ENCODE measurements at regions not wholly inside any gene's neighbourhood (a gene's known extent, or its start where the extent isn't known, plus 50 kb on each side); places are given as distances from the start of the nearest gene placed in this dataset.

- Histone ChIP-seq H3K79me2 (ENCODE audit: insufficient read depth, low read depth) (no peaks in the 10 kb centered on the region), H3K4me2 (no peak overlapping the region), H3K27me3 (ENCODE audit: insufficient read depth, low read depth) (no peaks in the 10 kb centered on the region), H2AFZ (ENCODE audit: low read depth) (no peak overlapping the region), H3K9ac (no peak overlapping the region), H3K4me3 (IDR thresholded peaks at IDR 0.05; ENCODE audit: insufficient read depth, low read depth, low read length) (no peak overlapping the region), H4K20me1 (ENCODE audit: insufficient read depth) (no peaks in the 10 kb centered on the region), H3K27ac (no peak overlapping the region), H3K4me1 (ENCODE audit: low read depth, poor library complexity, severe bottlenecking) (no peaks in the 10 kb centered on the region), H3K36me3 (ENCODE audit: insufficient read depth) (no peaks in the 10 kb centered on the region)
- no peak for TF ChIP-seq CTCF (conservative IDR thresholded peaks at IDR 0.05; ENCODE audit: low read depth, low read length)
Observed at GRCh38 chr7:132705146-132705545, 128.9 kb upstream of the PLXNA4 start.

- H3K9ac ChIP-seq: no peak overlapping the region
- no peaks in the 10 kb centered on the region for H4K20me1 ChIP-seq (ENCODE audit: insufficient read depth)
- no peak overlapping the region for H2AFZ ChIP-seq (ENCODE audit: low read depth)
- H3K4me3 ChIP-seq (IDR thresholded peaks at IDR 0.05; ENCODE audit: insufficient read depth, low read depth, low read length): no peak overlapping the region
- H3K27ac ChIP-seq: no peak overlapping the region
- H3K4me2 ChIP-seq: no peak overlapping the region
- H3K36me3 ChIP-seq (ENCODE audit: insufficient read depth): no peaks in the 10 kb centered on the region
- no peaks in the 10 kb centered on the region for H3K4me1 ChIP-seq (ENCODE audit: low read depth, poor library complexity, severe bottlenecking)
- TF ChIP-seq CTCF (conservative IDR thresholded peaks at IDR 0.05; ENCODE audit: low read depth, low read length): no peak
- no peaks in the 10 kb centered on the region for H3K79me2 ChIP-seq (ENCODE audit: insufficient read depth, low read depth)
- no peaks in the 10 kb centered on the region for H3K27me3 ChIP-seq (ENCODE audit: insufficient read depth, low read depth)
Observed at GRCh38 chr7:132703742-132704141, 127.5 kb upstream of the PLXNA4 start.

DNA sequence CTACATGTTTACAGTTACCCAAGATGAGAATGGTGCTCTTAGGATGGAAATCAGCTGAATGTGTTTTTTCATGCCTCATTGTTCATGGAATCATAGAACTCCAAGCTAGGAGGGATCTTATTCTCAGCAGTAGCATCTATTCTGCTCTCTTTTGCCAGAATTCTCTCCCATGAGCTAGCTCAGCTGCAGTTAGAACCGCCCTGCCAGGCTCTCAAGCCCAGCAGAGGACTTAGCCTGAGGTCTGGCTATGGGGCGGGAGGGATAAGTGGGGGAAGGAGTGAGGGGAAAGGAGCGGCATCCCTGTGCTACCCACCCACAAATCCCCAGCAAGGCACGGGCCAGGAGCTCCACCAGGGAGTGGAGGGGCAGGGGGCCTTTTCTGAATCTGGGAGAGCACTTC lies 120.7 kb upstream of the PLXNA4 start:
- Histone ChIP-seq H3K27me3 (ENCODE audit: insufficient read depth, low read depth) (no peaks in the 10 kb centered on the region), H3K4me2 (no peak overlapping the region), H3K27ac (no peak overlapping the region), H2AFZ (ENCODE audit: low read depth) (no peak overlapping the region), H4K20me1 (ENCODE audit: insufficient read depth) (no peaks in the 10 kb centered on the region), H3K36me3 (ENCODE audit: insufficient read depth) (no peaks in the 10 kb centered on the region), H3K4me1 (ENCODE audit: low read depth, poor library complexity, severe bottlenecking) (no peaks in the 10 kb centered on the region), H3K9ac (no peak overlapping the region), H3K4me3 (IDR thresholded peaks at IDR 0.05; ENCODE audit: insufficient read depth, low read depth, low read length) (no peak overlapping the region), H3K79me2 (ENCODE audit: insufficient read depth, low read depth) (no peaks in the 10 kb centered on the region)
- no peak for TF ChIP-seq CTCF (conservative IDR thresholded peaks at IDR 0.05; ENCODE audit: low read depth, low read length)

DNA sequence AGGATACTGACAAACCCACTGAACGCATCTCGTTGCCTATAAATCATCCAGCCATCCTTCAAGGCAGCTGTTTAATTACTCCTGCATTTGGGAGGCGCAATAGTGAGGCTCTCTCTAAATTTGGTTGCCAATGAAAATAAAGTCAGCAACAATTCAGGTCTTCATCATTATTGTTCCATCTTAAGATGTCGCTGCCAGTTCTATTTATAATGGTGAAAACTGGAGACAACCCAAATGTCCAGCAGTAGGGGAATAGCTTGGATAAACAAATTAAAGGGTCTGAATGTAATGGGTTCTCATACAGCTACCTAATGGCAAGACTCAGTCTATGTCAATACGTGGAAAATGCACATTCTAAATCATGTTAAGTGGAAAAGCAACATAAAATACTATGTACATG lies 120.1 kb upstream of the PLXNA4 start:
- Histone ChIP-seq H3K4me2 (no peak overlapping the region), H3K36me3 (ENCODE audit: insufficient read depth) (no peaks in the 10 kb centered on the region), H3K4me1 (ENCODE audit: low read depth, poor library complexity, severe bottlenecking) (no peaks in the 10 kb centered on the region), H3K27me3 (ENCODE audit: insufficient read depth, low read depth) (no peaks in the 10 kb centered on the region), H3K9ac (no peak overlapping the region), H3K4me3 (IDR thresholded peaks at IDR 0.05; ENCODE audit: insufficient read depth, low read depth, low read length) (no peak overlapping the region), H3K79me2 (ENCODE audit: insufficient read depth, low read depth) (no peaks in the 10 kb centered on the region), H3K27ac (no peak overlapping the region), H4K20me1 (ENCODE audit: insufficient read depth) (no peaks in the 10 kb centered on the region), H2AFZ (ENCODE audit: low read depth) (no peak overlapping the region)
- no peak for TF ChIP-seq CTCF (conservative IDR thresholded peaks at IDR 0.05; ENCODE audit: low read depth, low read length)

GRCh38 chr7:132691201-132691600 lies 114.9 kb upstream of the PLXNA4 start:
- Histone ChIP-seq H3K4me2 (no peak overlapping the region), H3K79me2 (ENCODE audit: insufficient read depth, low read depth) (no peaks in the 10 kb centered on the region), H3K27me3 (ENCODE audit: insufficient read depth, low read depth) (no peaks in the 10 kb centered on the region), H3K4me3 (IDR thresholded peaks at IDR 0.05; ENCODE audit: insufficient read depth, low read depth, low read length) (no peak overlapping the region), H3K36me3 (ENCODE audit: insufficient read depth) (no peaks in the 10 kb centered on the region), H3K9ac (no peak overlapping the region), H4K20me1 (ENCODE audit: insufficient read depth) (no peaks in the 10 kb centered on the region), H3K27ac (no peak overlapping the region), H2AFZ (ENCODE audit: low read depth) (no peak overlapping the region), H3K4me1 (ENCODE audit: low read depth, poor library complexity, severe bottlenecking) (no peaks in the 10 kb centered on the region)
- no peak for TF ChIP-seq CTCF (conservative IDR thresholded peaks at IDR 0.05; ENCODE audit: low read depth, low read length)
